HG03354 (cell line): ENCODE measurements at regions not wholly inside any gene's neighbourhood (a gene's known extent, or its start where the extent isn't known, plus 50 kb on each side); places are given as distances from the start of the nearest gene placed in this dataset.

Experiments
- ATAC-seq: cut with Tn5 transposase; IDR thresholded peaks from one replicate; pipeline ENCODE4 v1.9.1; 2021; ENCODE audit warnings: mild to moderate bottlenecking; ENCODE audit not compliant: unreplicated experiment, poor library complexity, severe bottlenecking

DNA sequence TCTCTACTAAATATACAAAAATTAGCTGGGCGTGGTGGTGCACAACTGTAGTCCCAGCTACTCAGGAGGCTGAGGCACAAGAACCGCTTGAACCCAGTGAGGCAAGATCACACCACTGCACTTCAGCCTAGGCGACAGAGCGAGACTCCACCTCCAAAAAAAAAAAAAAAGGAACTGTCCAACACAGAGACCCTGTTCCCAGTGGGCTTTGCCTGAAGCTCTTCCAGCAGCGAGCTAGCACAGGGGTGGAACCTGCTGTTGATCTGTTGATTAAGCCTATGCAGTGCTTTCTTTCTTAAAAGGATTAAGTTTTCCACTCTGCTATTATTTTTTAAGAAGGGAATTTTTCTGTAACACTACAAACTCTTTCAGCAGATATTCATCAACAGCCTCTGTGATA lies 171.0 kb upstream of the TUT7 start:
- no peak for ATAC-seq

DNA sequence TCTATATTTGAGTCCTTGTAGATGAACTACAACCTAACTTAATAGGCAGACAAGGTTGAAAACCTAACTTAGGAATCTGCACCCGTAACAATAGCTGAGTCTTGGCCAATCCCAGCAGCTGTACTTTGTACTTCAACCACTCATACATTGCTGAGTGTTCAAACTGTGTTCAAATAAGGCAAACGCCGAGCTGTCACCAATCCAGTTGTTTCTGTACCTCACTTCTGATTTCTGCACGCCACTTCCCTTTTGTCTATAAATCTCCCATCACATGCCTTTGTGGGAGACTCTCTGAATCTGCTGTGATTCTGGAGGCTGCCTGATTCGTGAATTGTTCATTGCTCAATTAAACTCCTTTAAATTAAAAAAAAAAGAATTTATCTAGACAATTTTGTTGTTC lies 167.8 kb upstream of the TUT7 start:
- ATAC-seq, result no peak

DNA sequence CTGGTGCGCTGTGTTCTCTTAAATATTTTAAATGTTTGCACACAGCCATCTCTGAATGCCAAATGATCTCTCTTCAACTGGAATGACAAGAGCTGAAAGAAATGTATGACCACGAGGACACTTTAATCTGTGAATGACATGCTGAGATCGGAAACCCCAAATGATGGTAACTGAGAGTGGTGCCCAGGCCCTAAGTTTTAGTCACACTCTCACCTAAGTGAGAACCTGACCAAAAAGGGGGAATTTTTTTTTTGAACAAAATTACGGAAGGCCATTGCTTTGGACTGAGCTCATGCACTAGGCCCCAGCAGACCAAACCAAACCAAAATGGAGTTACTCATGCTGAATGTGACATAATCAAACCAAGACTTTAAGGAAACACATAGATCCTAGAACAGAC lies 167.1 kb upstream of the TUT7 start:
- ATAC-seq, result no peak

DNA sequence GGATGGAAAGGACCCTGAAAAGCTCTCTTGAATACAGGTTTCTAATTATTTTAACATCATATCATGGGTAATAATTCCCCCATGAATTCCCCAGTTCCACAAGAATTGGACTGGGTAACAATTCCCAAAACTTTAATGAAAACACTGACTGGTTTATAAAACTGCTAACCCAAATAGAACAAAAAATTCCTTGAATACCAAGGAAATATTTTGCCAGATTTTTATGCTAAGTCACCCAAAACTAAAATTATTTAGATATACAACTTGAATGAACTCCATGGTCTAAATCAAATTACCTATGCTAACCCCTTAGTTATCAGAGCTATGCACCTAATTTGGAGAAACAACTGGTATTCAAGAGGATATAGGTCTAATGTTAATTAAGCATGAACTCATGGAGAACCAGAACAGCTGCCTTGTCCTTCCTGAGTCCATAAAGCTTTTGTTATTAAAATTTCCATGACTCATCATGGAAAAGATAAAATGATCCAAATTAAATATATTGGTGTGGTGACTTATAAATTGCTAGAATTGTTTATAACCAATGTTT lies 164.9 kb upstream of the TUT7 start:
- no peak for ATAC-seq

DNA sequence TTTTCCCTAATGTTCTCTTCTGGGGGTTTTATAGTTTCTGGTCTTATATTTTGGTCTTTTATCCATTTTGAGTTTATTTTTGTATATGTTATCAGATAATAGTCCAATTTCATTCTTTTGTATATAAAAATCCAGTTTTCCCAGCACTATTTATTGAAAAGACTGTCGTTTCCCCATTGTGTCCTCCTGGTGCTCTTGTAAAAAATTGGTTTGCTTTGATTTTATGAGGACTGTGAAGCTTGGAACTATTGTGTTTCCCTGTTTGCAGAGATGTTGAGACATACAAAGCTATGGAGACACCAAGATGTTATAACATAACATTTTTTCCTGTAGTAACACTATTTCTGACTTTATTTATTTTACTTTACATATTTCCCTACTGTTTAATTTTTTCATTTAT lies 163.3 kb upstream of the TUT7 start:
- no peak for ATAC-seq

DNA sequence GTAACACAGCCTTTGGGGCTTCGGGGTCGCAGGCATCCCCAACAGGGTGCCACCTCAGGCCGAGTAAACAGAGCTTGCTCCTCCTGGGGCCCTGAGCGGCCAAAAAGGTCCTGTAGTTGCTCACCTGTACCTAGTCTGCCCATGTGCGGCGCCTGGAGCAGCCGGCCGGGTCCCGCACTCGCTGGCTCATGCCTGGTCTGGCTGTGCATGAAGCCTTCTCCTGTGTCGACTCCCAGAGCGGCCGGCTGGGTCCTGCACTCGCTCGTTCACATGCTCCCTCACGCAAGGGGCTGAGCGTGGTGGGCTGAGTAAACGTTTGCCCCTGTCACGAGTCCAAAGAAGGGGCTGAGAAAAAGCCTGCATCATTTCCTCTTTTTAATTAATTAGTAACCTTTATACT lies 162.4 kb upstream of the TUT7 start:
- no peak for ATAC-seq

DNA sequence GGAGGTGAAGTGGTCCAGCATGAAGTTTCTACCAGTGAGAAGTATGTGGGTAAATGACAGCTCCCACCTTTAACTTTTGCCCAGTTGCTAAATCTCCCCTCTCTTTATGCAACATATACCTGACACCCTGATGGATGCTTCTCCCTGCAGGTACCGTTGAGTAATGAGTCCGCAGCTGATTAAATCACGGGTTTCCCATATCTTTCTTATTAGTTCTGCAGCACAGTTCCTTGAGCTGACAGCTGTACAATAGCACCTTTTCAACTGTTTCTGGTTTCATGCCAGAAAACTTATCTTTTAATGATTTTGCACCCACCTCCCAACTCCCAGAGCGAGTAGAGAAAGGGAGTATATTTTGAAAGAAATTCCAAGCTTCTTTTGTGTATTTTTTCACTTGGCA lies 161.0 kb upstream of the TUT7 start:
- no peak for ATAC-seq

DNA sequence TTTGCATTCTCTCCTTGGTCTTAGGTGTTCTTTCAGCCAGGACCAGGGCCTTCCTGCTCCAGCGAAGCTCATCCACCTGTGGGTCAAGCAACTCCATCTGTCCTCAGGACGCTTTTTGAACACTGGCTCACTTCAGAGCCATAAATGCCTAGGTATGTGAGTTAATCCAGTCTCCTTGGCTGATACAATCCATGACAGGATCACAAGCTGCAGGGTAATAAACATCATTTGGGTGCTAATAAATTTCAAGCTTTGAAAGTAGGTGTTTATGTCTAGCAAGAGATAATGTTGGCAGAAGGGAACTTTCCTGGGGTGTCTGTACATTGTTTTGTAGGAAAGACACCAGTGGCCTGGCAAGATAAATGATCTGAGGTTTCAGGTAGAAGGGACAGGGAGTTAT lies 159.2 kb upstream of the TUT7 start:
- no peak for ATAC-seq

DNA sequence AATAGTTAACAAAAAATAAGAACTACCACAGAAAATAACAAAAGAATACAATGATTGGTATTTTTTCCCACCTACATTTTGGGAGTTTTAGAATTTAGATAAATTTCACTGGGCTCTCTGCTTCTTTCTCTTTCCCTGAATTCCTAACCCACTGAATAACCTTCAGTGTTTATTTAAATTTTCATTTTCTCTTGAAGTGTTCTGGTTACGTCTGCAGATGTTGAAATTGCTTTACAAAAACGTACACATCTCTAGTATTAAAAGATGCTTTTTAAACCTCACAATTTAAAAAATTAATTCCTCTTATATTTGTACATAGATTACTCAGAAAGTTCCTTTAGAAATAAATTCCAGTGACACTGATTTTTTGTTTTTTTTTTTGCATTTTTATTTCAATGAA lies 158.7 kb upstream of the TUT7 start:
- no peak for ATAC-seq

DNA sequence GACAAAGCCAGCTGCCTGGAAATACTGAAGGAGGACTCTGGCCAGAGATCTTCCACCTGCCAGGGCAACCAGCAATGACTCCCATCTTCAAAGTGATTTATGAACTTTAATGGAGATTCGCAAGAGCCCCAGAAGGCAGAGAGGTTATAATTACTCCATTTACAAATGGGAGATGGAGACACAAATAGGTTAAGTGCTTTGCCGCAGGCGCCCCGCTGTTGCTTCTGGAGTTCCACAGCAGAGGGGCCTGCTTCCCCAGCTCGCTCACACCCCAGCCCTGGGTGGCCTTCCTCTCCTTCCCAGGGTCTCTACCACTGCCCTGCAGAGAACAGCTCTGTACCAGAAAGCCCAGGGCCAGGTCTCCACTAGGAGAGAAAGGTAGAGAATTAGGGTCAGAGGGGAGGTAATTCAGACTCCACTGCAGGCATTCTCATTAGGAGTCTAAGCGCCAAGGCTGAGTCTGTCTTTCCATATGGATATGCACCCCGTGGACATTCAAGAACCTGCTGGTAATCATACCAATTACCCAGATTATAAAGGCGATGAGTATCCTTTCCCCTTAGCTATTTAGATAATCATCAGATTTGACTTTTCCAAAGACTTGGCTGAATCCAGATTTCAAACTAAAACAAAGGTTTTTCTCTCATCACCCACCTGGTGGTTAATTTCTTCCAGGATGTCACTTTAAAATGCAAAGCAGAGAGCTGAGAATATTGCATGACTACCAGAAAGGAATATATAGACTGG lies 157.6 kb upstream of the TUT7 start:
- ATAC-seq, result no peak

DNA sequence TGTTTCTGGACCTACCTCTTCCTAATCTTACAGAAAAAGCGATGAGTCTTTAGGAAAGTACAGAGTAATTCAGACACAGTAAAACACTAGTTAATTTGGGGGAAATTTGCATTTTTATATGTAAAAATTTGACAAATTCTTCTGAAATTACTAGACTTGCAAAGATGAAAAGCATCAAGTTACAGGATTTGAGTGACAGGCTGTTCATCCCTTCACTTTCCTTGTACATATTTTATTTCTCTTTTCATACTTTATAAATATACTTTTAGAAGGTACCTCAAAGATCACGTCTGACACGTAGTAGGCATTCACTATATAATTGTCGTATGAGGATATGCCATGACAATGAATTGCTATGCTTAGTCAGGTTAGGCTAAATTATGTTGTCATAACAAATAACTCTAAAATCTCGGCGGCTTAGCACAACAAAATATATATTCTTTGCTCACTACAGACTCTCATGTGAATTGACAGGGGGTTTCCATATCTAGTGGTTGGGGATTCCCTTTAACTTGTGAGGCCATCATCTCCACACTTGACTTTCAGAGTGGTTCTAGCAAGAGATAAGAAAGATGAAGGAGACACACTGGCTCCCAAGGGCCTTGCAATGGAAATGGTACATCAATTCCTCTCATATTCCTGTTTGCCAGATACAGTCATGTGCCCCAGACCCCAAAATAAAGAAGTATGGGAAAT lies 154.1 kb upstream of the TUT7 start:
- peak; percentile 56 for ATAC-seq

DNA sequence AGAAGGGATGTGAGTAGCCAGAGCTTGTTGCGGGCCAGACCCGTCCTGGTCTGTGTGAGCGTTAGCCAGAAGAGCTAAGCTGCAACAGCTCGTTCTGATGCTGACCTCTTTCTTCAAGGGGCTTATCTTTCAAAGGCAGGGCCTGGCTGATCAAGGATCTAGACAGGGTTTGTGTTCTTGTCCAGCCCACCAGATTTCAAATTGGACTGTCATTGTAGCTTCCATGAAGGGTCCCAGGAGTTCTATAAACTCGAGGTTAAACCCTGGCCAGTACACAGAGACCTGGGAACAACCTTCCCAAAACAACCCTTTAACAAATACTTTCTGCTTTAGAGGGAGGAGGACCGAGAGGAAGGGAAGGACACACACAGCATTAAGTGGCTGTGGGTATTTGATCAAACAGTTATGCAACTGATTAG lies 153.0 kb upstream of the TUT7 start:
- no peak for ATAC-seq

DNA sequence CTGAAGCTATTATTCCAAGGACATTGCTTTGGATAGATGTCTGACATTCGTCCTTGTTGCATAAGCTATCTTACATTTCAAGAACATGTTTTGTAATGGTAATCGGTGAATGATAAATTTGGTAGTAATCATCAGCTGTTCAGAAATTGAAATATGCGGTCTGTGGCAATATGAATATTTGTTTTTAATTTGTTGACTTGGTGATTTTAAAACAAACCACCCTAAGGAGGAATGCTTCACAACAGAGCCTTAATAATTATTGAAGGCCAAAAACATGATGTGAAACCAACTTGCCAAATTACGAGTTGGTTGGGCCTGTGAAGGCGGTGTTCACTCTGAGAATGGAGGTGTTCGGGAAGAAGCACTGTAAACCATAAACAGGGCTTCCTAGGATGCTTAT lies 149.7 kb upstream of the TUT7 start:
- ATAC-seq, result no peak

DNA sequence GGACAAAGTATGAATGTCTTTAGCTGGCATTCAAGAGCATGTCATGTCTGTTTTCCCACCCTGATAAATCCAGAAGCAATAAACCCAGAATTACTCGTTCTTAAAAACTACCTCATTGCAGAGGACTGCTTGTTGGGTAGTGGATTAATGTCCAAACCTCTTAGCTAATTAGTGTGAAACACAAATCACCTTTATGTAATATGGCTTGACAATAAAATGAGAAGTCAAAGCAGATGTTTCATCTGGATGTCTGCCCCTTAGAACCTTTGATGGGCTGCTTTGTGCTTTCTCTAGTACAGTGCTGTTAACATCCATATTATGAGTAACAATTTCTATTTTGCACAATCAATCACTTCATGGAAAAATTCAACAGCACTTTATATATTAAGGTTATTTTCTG lies 149.1 kb upstream of the TUT7 start:
- no peak for ATAC-seq

DNA sequence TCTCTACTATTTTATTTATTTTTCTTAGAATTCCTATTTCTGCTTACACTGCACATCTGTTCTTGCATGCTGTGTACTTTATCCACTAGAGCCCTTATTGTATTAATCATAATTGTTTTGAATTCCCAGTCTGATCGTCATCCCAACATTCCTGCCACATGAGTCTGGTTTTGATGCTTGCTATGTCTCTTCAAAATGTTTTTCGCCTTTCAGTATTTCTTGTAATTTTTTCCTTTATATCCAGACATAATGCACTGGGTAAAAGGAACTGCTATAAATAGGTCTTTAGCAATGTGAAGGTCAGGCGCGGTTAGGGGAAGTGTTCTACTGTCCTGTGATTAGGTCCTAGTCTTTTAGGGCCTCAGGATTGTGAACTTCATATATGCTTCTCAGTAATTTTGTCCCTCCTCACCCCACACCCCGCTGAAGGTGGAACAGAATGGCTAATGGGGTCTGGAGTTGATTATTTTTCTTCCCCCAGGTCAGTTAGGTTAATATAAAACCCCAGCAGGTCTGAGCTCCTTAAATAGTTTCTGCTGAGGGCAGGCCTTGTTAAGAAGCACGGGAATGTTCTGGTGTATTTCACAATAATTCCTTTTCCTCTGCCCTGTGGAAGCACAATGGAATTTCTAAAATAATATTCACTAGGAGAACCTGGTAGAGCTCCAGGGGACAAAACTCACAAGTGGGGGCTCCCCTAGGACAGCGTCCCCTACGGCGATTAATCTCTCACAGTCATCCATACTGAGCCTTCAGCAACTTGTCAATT lies 146.6 kb upstream of the TUT7 start:
- ATAC-seq, result no peak

DNA sequence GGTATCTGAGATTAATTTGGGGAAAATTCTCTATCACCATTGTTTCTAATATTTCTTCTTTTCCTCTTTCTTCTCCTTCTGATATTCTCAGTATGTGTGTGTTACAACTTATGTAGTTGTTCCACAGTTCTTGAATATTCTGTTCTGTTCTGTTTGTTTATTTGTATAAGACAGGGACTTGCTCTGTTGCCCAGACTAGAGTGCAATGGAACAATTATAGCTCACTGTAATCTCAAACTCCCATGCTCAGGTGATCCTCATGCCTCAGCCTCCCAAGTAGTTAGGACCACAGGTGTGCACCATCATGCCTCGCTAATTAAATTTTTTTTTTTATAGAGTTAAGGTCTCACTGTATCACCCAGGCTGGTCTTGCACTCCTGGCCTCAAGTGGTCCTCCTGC lies 145.8 kb upstream of the TUT7 start:
- ATAC-seq, result no peak

DNA sequence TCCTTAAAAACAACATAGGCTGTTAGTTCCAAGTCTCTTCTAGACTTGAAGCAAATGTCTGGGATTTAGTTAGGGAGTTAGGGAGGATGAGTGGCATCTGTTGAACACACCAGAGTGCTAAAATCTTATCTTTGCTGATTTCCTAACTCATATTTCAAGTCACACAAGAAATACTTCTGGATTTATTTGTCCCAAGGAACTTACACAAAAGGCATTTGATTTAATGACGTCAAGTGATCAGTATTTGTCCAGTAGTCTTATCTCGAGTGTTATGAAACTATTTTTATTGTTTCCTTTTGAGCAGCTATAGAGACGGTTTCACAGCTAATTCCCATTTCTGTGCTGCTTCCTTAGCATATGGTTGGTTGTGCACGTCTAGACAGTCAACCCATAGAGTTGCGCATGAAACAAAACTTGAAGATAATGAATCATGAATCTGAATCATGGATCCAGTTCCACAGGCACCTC lies 140.5 kb upstream of the TUT7 start:
- ATAC-seq, result no peak

DNA sequence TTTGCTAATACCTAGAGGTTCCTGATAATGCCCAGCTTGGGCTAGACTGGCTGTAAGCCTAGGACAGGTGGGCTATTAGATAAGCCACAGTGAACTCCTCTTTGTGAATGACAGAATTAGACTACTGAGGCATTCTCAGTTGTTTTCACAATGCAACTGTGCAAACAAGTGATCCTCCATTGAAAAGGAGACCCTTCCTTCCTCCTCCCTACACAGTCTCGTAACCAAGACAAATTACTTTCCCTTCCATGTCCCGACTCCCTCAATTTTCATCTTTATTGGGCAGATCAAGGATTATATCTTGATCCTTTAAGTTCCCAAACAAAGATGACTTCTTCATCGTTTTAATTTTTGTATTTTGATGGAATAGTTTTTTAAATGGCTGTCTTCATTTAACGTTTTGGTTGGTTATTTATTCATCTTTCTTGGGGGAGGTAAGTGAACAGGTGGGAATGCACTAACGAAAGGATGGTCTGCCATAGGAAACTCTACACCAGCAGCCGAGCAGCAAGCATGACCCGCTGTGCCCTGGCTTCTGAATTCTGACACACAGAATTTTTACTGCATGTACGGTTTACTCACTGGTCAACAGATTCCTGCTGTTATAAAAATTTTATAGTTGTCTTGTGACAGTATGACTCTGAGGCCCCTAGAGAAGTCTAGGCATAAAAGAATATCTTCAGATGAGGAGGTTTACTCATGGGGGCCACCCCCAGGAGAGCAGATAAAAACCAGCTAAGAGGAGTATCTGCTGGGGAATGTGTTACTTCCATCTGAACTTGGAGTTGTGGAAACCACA lies 137.5 kb upstream of the TUT7 start:
- ATAC-seq, result no peak

DNA sequence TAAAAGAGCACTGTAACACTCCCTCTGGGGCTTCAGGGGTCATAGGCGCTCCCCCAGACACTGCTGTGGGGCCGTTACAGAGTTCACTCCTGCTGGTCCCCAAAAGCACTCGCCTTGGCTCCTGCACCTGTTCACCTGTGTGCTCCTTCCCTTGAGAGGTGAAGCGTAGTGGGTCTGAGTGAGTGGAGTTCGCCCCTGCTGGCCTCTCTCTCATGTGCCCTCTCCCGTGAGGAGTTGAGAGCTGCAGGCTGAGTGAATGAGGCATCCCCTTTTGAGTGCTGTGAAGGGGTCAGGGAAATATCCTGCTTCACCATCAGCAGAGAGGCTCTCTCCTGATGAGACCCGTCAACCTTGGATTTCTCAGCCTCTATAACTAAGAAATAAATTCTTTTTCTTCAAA lies 134.6 kb upstream of the TUT7 start:
- no peak for ATAC-seq

DNA sequence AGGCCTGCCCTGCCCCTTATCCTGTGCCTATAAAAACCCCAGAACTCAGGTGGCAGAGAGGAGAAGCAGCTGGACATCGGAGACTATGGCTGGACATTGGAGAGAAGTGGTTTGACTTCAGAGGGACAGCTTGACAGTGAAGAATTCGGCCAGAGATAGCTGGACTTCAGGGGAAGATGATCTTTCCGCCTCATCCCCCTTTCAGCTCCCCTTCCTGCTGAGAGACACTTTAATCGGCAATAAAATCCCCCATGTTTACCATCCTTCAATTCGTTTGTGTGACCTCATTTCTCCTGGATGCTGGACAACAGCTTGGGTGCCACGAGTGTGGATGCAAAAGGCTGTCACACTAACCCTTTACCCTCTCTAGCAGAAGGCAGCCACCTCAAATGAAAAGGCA lies 134.1 kb upstream of the TUT7 start:
- ATAC-seq, result no peak
